ENCODE measurements at regions not wholly inside any gene's neighbourhood (a gene's known extent, or its start where the extent isn't known, plus 50 kb on each side); places are given as distances from the start of the nearest gene placed in this dataset.
A peak's percentile ranks its signal among the peaks of the same experiment; 100 is the strongest.
"Not testable (repeated sequence)": the region's sequence is repeated elsewhere in the genome, so short reads cannot be mapped to it uniquely, and the experiment has no call there.

- DNase-seq, result no peak
Measured at GRCh38 chr1:224539971-224540370, 76.1 kb upstream of the CNIH3 start.

- DNase-seq, result no peak
Measured at GRCh38 chr1:224540535-224540934, 75.6 kb upstream of the CNIH3 start.

GRCh38 chr1:224541072-224541790 is 74.9 kb upstream of the CNIH3 start:
- no peak for DNase-seq

- no peak for DNase-seq
Measured at GRCh38 chr1:224541901-224542630, 74.1 kb upstream of the CNIH3 start.

GRCh38 chr1:224542783-224543440 is 73.2 kb upstream of the CNIH3 start:
- DNase-seq, result peak; percentile 8 to 13

- no peak for DNase-seq
Measured at GRCh38 chr1:224543453-224543852, 72.7 kb upstream of the CNIH3 start.

GRCh38 chr1:224544346-224545110 is 71.6 kb upstream of the CNIH3 start:
- no peak for DNase-seq

GRCh38 chr1:224545571-224545970 is 70.5 kb upstream of the CNIH3 start:
- no peak for DNase-seq

GRCh38 chr1:224548676-224549075 is 67.4 kb upstream of the CNIH3 start:
- DNase-seq, result no peak

- DNase-seq, result not testable (repeated sequence)
Measured at GRCh38 chr1:224551189-224551588, 64.9 kb upstream of the CNIH3 start.

GRCh38 chr1:224554056-224554455 is 62.1 kb upstream of the CNIH3 start:
- no peak for DNase-seq

- DNase-seq, result no peak
Measured at GRCh38 chr1:224554620-224555259, 61.4 kb upstream of the CNIH3 start.

GRCh38 chr1:224558904-224559303 is 57.2 kb upstream of the CNIH3 start:
- DNase-seq, result no peak

GRCh38 chr1:224559981-224560728 is 56.0 kb upstream of the CNIH3 start:
- no peak for DNase-seq

- DNase-seq, result not testable (repeated sequence)
Measured at GRCh38 chr1:224562881-224563280, 53.2 kb upstream of the CNIH3 start.

GRCh38 chr1:224563666-224564065 is 52.5 kb upstream of the CNIH3 start:
- DNase-seq, result no peak

- DNase-seq, result no peak
Measured at GRCh38 chr1:224564454-224565084, 51.5 kb upstream of the CNIH3 start.

- no peak for DNase-seq
Measured at GRCh38 chr1:224565186-224565585, 50.9 kb upstream of the CNIH3 start.

- DNase-seq, result no peak
Measured at GRCh38 chr1:224565611-224566406, 50.3 kb upstream of the CNIH3 start.
